GM10248 (cell line): ENCODE measurements at regions not wholly inside any gene's neighbourhood (a gene's known extent, or its start where the extent isn't known, plus 50 kb on each side); places are given as distances from the start of the nearest gene placed in this dataset.

Source experiments
- CTCF ChIA-PET: fragments of 300-600 bp; sonication (Branson Sonifier 250); formaldehyde crosslinking; extraction: SDS; loops from one replicate; lab custom pipeline; 2021; ENCODE audit warnings: antibody characterized with exemption; lab: Yijun Ruan, JAX
- POLR2A ChIA-PET: fragments of 350-650 bp; sonication (Branson Sonifier 250); formaldehyde crosslinking; extraction: SDS; loops from one replicate; lab custom pipeline; 2020; ENCODE audit warnings: antibody characterized with exemption; lab: Yijun Ruan, JAX
- DNase-seq: peaks from one replicate; pipeline ENCODE4 v3.0.0; 2012; ENCODE audit errors: extremely low spot score
- CTCF ChIP-seq: IDR thresholded peaks from 2 replicates; pipeline ENCODE4 v1.5.1; 2012; ENCODE audit warnings: mild to moderate bottlenecking, low read depth; ENCODE audit errors: extremely low read depth, missing control alignments, control extremely low read depth

DNA sequence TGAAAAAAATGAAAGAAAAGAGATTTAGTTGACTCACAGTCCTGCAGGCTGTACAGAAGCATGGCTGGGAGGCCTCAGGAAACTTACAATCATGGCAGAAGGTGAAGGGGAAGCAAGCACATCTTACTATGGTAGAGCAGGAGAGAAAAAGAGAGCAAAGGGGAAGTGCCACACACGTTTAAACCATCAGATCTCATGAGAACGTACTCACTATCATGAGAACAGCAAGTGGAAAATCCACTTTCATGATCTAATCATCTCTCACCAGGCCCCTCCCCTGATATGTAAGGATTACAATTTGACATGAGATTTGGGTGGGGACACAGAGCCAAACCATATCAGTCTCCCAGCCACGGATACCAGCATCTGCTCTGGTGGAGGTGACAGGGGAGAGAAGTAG, 50.8 kb upstream of the CPOX start:
- no peak for DNase-seq
- POLR2A ChIA-PET, result no interaction called here
- no peak for TF ChIP-seq CTCF
- CTCF ChIA-PET, result interaction anchor here (1.5 to 2.9 kb wide), 4 partner anchors 11 to 82 kb away, joined by 7 to 12 read pairs (median 8); no protein-coding TSS in a partner anchor

- no peak for DNase-seq
- TF ChIP-seq CTCF, result no peak
- POLR2A ChIA-PET, result no interaction called here
- CTCF ChIA-PET, result interaction anchor here (1.0 to 1.6 kb wide), 10 partner anchors 12 to 887 kb away, joined by 3 to 12 read pairs (median 3); no protein-coding TSS in a partner anchor
These were observed 51.6 kb upstream of the CPOX start for GRCh38 chr3:98645039-98645438.

- POLR2A ChIA-PET, result no interaction called here
- CTCF ChIA-PET, result interaction anchor here (1.1 to 1.3 kb wide), 2 partner anchors 10 to 36 kb away, joined by 3 read pairs; no protein-coding TSS in a partner anchor
- no peak for TF ChIP-seq CTCF
- no peak for DNase-seq
These were observed 53.3 kb upstream of the CPOX start for GRCh38 chr3:98646680-98647079.

GRCh38 chr3:98647197-98647596, 53.8 kb upstream of the CPOX start:
- CTCF ChIA-PET, result interaction anchor here (1.1 to 1.3 kb wide), 2 partner anchors 10 to 36 kb away, joined by 3 read pairs; no protein-coding TSS in a partner anchor

GRCh38 chr3:98650971-98651779, 57.8 kb upstream of the CPOX start:
- POLR2A ChIA-PET, result no interaction called here
- TF ChIP-seq CTCF, result no peak
- CTCF ChIA-PET, result interaction anchor here (1.3 to 1.4 kb wide), 3 partner anchors 9 to 49 kb away, joined by 3 to 7 read pairs (median 5); no protein-coding TSS in a partner anchor
- no peak for DNase-seq

More at GRCh38 chr3:98647197-98647596, 53.8 kb upstream of the CPOX start:
- DNase-seq, result no peak
- TF ChIP-seq CTCF, result no peak
- POLR2A ChIA-PET, result no interaction called here

GRCh38 chr3:98651780-98652077, 58.3 kb upstream of the CPOX start:
- no peak for TF ChIP-seq CTCF
- no peak for DNase-seq
- ChIA-PET CTCF (interaction anchor here (1.3 to 1.4 kb wide), 3 partner anchors 10 to 50 kb away, joined by 3 to 7 read pairs (median 5); no protein-coding TSS in a partner anchor), POLR2A (no interaction called here)
